Stimulated activated CD4-positive, alpha-beta T cell treated with anti-CD3 and anti-CD28 coated beads, Interleukin-2, amount 100 ng/mL, for 24 hours (primary cell): ENCODE measurements at regions not wholly inside any gene's neighbourhood (a gene's known extent, or its start where the extent isn't known, plus 50 kb on each side); places are given as distances from the start of the nearest gene placed in this dataset.
A peak's percentile ranks its signal among the peaks of the same experiment; 100 is the strongest.
"Not testable (repeated sequence)": the region's sequence is repeated elsewhere in the genome, so short reads cannot be mapped to it uniquely, and the experiment has no call there.

Source experiments
- DNase-seq, 2 donors: peaks; one replicate each; pipeline ENCODE4 v3.0.0-alpha.2; 2020

DNA sequence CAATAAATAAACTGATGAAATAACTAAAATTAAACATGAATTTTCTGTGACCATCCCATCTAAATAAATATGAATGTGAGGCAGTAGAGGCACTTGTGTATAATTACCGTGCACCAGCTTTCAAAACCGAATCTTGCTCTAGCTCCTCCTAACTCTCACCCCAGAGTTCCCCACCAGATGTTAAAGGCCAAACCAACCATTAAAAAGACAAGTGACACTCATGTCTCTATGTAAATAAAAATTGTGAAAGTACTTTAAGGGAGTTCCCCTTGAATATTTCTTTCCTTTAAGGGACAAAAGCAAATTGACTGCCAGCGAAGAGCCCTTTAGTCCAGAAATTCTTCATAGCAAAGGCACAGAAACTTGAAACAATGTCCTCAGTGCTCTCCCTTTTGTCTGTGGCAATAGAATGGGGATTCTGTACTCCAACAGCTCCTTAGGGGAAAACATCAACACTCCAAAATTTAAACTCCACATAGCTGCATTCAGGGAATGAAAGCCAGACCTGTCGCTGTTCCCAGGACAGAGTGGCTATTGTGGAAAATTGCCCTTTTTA is 101.7 kb upstream of the SOX21 start:
- DNase-seq: no peak

DNA sequence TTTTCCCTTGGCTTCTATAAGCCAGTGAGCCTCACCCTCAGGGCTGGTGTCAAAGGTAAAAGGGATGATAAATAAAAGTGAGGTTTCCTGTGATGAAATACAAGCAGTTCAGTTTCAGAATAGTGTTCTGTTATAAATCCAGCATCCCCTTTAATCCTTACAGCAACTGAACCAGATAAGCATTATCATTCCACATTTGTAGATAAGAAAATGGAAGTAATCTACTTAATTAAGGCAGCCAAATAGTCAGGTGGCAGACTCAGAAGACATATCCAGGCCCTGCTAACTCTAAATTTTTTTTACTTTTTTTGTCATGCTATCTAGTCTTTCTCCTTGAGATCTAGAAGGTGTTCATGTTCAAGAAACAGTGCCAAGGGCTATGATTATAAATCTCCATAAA is 99.4 kb upstream of the SOX21 start:
- DNase-seq: no peak

DNA sequence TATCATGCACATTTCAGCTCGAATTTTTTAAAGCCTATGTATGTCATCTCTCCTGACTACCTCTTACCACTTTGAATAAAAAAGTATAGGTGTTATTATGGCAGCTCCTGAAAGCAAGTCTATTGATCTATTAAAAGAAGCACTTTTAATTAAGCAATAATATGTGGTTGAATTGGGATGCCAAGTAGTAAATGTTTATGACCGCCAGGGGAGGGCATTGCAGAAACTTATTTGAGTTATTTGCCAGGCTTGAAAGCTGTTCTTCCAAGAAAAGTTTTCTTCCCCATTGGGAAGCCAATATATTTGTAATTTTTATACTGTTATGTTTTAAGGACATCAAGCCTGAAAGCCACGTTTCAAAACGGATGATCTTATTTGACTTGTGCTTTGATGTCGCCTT is 88.1 kb upstream of the SOX21 start:
- no peak for DNase-seq

DNA sequence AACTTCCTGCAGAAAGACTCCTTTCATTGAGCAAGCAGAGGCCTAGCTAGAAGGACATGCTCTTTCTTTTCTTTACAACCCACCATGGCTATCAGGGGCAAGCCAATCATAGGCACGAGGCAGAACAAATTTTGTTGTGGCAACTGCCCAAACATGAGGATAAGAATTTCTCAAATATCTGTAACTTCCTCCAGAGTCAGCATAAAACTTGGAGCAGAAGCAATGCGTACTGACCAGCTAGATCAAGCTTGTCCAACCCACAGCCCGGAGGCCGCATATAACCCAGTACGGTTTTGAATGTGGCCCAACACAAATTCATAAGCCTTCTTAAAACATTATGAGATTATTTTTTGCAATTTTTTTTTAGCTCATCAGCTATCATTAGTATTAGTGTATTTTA is 87.0 kb upstream of the SOX21 start:
- no peak for DNase-seq

DNA sequence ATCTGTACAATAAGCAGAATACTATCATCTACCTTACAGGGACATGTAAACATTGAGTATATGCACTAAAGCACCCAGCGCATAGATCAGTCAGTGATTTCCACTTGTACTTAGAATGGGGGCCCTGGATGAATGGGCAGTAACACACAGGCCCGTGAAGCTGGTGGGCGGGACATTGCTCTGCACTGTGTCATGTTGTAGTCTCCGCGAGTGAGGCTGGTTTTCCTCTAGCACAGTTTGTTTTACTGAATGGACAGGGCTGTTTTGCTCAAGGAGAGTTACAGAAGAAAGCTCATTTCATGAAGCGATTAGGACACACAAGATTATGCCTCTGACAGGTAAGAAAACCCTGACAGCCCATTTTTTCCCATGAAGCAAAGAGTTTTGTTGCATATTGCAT is 86.4 kb upstream of the SOX21 start:
- DNase-seq: no peak

DNA sequence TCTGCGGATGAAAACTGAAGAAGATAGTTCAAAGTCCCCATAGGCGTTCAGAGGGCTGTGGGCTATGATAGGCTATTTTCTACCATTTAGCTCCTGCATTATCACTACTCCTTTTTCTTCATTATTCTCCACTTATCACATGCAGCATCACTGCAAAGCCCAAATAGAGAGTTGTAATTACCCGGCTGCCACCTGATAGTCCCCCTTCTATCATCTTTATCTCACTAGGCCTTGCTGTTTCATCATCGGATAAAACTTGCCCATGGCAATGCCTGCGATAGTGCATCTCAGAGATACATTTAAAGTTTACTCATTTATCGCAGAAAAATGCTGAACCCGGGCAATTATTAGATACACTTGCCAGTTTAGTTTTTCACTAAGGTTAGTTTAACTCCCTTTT is 82.9 kb upstream of the SOX21 start:
- no peak for DNase-seq

DNA sequence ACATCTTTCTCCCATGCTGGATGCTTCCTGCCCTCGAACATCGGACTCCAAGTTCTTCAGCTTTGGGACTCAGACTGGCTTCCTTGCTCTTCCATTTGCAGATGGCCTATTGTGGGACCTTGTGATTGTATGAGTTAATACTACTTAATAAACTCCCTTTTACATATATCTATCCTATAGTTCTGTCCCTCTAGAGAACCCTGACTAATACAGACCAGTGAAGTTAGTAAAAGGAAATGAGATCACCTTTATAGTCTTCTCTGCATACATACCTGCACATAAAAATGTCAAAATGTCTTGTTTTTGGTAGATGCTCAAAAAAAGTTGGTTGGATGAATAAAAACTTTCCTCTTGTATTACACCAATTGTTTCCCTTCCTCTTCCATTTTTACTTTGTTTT is 73.9 kb upstream of the SOX21 start:
- DNase-seq: not testable (repeated sequence)

DNA sequence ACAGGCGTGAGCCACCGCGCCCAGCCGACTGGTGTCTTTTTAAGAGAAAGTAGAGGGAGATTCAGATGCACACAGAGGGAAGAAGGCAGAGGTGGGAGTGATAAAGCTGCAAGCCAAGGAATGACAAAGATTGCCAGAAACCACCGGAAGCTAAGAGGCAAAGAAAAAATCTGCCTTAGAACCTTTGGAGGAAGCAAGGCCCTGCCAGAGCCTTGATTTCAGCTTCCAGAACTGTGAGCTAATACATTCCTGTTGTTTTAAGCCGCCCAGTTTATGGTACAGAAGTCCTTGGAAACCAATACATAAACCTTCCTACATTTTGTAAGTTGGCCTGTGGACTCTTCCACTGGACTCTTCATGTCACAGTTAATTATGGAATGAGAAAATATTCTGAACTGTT is 71.7 kb upstream of the SOX21 start:
- no peak for DNase-seq

DNA sequence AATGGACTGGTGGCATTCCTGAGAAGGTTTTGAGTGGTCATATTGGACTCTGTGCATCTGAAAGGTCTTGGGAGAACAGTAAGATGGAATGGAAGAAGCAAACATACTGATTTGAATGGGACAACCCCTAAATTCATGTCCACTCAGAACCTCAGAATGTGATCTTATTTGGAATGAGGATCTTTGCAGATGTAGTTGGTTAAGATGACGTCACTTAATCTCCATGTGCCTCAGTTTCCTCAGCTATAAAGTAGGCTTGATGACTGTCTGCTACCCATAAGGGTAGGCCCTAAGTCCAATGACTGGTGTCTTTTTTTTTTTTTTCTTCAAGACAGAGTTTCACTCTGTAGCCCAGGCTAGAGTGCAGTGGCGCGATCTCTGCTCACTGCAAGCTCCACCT is 71.1 kb upstream of the SOX21 start:
- no peak for DNase-seq

DNA sequence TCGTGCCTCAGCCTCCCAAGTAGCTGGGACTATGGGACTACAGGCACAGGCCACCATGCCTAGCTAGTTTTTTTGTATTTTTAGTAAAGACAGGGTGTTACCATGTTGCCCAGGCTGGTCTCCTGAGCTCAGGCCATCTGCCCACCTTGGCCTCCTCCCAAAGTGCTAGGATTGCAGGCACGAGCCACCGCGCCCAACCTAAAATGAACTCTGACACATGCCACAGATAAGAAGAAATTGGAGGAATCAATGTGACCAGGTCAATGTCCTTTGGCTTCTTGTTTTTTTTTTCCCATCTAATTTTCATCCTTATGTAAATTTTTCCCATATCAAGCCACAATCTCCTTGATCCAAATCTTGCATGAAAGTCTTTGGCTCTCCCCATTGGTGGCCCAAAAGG is 68.1 kb upstream of the SOX21 start:
- DNase-seq: no peak

DNA sequence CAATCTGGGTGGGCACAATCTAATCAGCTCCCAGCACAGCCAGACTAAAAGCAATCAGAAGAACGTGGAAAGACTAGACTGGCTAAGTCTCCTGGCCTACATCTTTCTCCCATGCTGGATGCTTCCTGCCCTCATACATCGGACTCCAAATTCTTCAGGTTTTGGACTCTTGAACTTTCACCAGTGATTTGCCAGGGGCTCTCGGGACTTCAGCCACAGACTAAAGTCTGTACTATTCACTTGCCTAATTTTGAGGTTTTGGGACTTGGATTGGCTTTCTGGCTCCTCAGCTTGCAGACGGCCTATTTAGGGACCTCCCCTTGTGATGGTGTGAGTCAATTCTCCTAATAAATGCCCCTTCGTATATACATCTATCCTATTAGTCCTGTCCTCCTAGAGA is 66.6 kb upstream of the SOX21 start:
- DNase-seq: no peak

DNA sequence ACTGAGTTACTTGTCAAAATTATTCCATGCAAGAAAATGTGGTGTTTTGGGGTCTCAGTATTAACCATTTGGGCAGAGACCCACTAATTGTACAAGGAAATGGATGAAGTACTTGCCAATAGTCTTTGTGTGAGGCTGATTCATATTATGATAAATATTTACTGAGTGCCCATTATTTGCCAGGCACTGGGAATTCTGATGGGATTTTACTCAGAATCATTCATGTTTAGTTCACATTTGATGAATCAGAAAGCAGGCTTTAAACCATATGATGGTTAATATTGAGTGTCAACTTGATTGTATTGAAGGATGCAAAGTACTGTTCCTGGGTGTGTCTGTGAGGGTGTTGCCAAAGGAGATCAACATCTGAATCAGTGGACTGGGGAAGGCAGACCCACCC is 66.2 kb upstream of the SOX21 start:
- no peak for DNase-seq

DNA sequence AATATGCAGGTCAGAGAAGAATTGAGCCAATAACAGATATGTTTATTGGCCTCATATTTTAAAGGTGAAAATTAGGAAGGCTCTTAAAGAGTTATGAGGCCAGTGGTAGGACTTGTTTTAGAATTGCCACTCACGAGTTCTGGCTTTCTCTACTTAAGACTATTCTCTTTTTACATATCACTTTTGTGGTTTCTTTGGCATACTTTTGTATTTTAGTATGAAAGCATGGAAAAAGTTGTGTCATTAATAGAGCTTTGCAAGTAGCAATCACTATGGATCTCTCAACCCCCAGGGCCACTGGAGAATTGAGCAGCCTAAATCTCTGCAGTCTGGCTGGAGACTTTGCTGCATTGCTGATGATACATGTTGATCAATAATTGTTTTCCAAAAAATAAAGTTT is 64.6 kb upstream of the SOX21 start:
- DNase-seq: no peak

DNA sequence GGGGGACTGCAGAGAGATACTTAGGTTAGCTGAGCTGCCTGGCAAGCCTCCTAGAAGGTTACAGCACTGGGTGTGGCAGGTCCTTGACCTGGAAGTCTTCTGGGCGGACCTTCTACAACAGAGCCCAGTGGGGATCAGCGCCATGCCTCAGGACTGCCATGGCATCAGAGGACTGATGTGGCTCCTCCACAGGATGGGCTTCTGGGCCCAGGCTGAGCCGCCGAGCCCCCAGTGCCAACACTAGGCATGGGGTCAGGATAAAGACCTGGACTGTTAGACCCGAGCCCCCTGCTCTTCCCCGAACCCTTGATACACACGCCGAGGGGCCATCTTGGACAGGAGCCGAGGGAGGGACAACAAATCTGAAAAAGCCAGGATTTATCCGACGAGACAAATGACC is 64.0 kb upstream of the SOX21 start:
- DNase-seq: no peak

DNA sequence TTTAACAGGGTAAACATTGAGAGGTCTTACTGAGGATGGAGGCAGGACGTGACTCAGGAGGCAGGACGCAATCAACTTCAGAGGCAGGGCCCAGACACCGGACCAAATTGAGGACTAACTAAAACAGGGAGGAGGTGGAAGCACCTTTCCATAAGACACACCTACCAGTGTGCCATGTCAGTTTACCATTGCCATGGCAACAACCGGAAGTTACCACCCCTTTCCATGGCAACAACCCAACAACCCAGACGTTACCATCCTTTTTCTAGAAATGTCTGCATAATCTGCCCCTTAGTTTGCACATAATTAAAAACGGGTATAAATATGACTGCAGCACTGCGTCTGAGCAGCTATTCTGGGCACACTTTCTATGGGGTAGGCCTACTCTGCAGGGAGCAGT is 53.5 kb upstream of the SOX21 start:
- DNase-seq: no peak

DNA sequence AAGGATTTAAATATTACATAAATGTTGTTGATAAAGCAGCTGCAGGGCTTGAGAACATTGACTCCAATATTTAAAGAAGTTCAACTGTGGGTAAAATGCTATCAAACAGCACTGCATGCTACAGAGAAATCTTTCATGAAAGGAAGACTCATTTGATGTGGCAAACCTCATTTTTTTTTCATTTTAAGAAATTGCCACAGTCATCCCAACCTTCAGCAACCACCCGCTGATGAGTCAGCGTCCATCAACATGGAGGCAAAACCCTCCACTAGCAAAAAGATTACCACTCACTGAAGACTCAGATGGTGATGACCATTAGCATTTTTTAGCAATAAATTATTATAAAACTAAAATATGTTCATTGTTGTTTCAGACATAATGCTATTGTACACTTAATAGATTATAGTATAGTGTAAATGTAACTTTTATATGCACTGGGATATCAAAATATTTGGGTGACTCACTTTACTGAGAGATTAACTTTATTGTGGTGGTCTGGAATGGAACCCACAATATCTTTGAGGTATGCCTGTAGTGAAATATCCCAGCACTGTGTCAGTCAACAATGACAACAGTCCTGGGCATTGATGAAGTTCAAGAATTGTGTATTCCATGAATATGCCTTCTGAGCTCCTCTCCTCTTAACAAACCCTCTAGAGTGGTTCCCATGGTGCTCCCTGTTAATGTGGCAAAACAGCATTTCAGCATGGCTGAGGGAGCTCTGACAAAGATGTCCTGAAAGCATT is 52.4 kb upstream of the SOX21 start:
- DNase-seq: peak in 1 of 2 donors; percentile 10
